ENCODE measurements at regions not wholly inside any gene's neighbourhood (a gene's known extent, or its start where the extent isn't known, plus 50 kb on each side); places are given as distances from the start of the nearest gene placed in this dataset.
A peak's percentile ranks its signal among the peaks of the same experiment; 100 is the strongest.

DNA sequence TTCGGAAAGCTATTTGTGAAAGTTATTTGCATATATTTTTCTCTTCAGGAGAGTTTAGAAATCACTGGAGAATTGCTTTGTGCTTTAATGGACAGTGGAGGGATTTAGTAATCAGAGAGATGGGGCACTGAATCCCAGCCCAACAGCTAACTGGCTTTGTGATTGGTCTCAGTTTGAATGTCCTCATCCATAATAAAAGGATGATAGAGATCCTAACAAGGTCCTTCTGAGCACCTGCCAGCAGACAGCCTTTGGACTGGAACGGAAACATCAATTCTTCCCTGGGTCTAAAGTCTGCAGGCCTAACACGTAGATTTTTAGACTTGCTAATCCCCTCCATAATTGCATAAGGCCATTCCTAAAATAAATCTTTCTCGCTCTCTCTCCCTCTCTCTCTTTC is 112.0 kb upstream of the ADAMTS5 start:
- DNase-seq (ENCODE audit: low read depth, low spot score): no peak

GRCh38 chr21:27077501-27077900 is 110.6 kb upstream of the ADAMTS5 start:
- no peak for DNase-seq (ENCODE audit: low read depth, low spot score)

DNA sequence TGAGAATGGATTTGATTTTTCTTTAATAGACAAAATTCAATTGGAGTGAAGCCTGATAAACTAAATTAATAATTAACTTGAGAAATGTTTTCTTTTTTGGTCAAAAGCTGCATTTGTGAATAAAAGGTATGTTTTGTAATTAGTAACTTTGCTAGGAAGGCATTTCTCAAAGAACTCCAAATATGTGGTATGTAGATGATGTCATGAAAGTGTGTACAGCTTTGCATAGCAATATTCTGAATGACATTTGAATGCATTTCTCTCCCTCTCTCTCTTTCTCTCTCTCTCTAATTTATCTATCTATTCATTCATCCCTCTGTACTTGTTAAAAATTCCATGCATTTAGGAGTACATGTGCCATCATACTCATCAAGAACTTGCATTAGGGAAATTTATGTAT is 109.1 kb upstream of the ADAMTS5 start:
- no peak for DNase-seq (ENCODE audit: low read depth, low spot score)

DNA sequence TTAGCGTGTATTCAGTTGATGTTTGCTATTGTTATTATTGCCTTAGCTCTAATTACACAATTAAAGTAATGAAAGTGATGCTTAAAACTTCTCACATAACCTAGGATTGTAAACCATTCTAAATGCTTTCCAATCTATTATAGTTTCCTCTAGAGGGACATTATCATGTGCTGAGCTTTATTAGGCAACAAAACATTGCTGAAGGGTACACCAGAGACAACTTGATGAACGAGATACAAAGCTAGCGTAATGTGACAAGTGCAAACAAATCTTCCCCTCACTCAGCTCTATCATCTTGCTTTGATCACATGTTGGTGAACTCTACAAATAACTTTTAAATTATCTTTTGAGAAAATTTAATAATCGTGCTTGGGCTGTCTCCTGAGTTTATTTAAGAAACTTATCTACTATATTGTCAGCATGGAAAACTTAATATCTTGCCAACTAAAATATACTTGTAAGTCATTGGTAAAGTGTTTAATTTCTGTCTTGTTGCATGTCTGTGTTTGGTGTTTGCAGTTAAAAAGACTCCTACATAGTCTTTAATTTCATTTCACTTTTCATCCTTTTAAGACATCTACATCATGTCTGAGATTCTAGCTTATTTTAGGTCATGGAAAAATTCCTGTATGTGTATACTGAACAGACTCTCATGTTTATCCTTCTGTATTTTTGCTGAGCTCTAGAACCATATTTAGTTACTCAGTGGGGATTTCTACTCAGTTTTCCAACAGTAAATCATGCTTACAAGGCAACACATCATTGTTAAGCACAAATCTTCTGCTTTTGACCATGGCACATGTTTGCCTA is 104.2 kb upstream of the ADAMTS5 start:
- no peak for DNase-seq (ENCODE audit: low read depth, low spot score)

- DNase-seq (ENCODE audit: low read depth, low spot score): no peak
These were observed 101.9 kb upstream of the ADAMTS5 start for GRCh38 chr21:27068811-27069210.

DNA sequence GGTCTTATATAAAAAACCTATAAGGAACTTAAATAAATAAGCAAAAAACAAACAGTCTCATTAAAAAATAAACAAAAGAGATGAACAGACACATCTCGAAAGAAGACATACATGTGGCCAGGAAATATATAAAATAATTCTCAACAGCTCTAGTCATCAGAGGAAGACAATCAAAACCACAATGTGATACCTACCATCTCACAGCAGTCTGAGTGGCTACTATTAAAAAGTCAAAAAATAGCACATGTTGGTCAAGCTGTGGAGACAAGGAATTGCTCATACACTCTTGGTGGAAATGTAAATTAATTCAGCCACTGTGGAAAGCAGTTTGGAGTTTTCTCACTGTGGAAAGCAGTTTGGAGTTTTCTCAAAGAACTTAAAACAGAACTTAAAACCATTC is 100.3 kb upstream of the ADAMTS5 start:
- no peak for DNase-seq (ENCODE audit: low read depth, low spot score)

DNA sequence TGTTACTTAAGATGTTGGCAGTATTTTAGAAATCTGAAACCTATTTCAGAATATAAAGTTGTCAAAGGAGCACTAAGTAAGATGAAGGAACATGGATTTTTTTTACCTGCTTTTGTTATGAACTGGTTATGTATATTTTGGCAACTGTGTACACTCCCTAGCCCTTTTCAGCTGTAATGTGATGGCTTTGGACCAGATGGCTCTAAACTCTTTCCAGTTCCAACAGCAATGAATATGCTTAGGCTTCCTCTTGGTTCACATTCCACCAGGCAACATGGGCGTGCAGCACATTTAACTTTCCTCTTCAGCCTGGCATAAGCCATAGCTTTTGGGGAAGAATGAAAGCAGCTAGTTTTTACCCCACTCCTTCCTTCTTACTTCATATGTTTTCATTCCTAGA is 95.6 kb upstream of the ADAMTS5 start:
- no peak for DNase-seq (ENCODE audit: low read depth, low spot score)

GRCh38 chr21:27061770-27062169 is 94.9 kb upstream of the ADAMTS5 start:
- DNase-seq (ENCODE audit: low read depth, low spot score): no peak

DNA sequence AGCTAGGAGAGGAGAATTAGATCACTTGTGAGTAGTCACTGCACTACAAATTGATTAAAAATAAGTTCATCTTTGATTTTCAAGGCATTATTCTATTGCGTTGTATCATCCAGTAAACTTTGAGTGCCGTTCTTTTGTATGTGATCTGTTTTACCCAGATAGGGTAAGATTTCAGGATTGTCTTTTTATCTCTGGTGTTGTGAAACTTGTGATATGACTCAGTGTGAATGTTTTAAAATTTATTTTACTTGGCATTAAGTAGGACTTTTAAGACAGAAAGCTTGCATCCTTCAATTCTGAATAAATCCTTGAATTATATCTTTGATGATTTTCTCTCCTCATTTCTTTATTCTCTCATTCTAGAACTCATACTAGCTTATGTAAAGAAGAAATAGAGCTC is 93.3 kb upstream of the ADAMTS5 start:
- DNase-seq (ENCODE audit: low read depth, low spot score): no peak

- DNase-seq (ENCODE audit: low read depth, low spot score): no peak
These were observed 92.1 kb upstream of the ADAMTS5 start for GRCh38 chr21:27058673-27059605.

GRCh38 chr21:27057997-27058396 is 91.1 kb upstream of the ADAMTS5 start:
- DNase-seq (ENCODE audit: low read depth, low spot score): no peak

DNA sequence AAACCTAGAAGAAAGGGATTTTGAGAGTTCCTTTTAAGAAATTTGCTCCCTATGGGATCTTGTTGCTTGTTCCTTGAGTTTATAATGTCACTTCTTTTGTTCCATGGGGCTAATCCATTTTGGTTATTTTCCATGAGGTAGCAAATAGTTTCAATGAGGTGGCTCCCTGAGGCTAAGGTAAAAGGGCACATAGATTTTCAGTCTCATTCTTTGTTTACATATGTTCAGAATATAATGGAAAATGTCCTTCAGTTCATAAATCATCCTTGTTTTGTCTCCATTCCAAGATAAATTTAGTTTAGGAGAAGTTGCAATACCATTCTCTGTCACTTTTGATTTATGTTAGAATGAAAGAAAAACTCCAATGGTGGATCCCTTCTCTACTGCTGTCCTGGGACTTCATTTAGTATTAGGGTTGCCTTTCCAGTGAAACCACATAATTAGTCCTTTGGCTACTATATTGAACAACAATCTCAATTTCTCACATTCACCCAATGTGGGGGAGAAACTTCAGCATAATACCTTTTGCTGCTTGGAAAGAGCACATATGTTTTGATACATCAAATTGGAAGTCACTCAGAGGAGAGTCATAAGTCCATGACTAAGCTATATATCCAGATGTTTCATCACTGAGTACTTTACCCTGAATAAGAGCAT is 80.9 kb upstream of the ADAMTS5 start:
- DNase-seq (ENCODE audit: low read depth, low spot score): no peak

DNA sequence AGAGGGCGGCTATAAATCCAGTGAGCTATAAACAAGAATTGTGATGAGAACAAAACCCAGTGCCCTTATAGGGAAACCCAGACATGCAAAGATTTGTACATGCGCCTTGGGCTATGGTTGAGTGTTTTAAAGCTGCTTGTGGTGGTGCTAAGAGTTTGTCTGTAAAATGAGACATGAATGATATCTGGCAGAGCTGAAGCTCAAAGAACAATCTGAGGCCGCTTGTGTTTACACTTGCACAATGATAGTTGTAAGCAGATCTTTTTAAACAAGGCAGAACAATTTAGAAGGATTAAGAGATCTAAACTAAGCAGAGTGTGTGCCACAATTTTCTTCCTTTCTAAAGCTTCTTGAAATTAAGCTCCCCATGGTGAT is 80.4 kb upstream of the ADAMTS5 start:
- no peak for DNase-seq (ENCODE audit: low read depth, low spot score)

GRCh38 chr21:27045281-27045985 is 78.5 kb upstream of the ADAMTS5 start:
- no peak for DNase-seq (ENCODE audit: low read depth, low spot score)

GRCh38 chr21:27043377-27043776 is 76.5 kb upstream of the ADAMTS5 start:
- DNase-seq (ENCODE audit: low read depth, low spot score): no peak

DNA sequence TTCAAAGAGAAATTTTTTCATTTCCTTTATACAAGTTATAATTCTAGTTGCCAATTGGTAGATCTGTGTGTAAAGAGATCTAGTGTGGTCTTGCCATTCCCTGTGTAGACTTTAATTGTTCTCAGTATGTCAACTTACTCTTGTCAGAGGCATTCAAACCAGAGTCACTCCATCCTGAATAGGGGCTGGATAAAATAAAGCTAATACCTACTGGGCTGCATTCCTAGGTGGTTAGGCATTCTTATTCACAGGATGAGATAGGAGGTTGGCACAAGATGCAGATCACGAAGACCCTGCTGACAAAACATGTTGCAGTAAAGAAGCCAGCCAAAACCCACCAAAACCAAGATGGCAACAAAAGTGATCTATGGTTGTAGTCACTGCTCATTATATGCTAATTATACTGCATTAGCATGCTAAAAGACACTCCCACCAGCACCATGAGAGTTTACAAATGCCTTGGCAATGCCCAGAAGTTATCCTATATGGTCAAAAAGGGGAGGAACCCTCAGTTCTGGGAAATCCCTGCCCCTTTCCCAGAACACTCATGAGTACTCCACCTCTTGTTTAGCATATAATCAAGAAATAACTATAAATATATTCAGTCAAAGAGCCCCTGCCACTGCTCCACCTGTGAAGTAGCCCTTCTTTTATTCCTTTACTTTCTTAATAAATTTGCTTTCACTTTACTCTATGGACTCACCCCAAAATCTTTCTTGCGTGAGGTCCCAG is 74.0 kb upstream of the ADAMTS5 start:
- DNase-seq (ENCODE audit: low read depth, low spot score): no peak

GRCh38 chr21:27036736-27037301 is 69.9 kb upstream of the ADAMTS5 start:
- DNase-seq (ENCODE audit: low read depth, low spot score): no peak

GRCh38 chr21:27035791-27036190 is 68.9 kb upstream of the ADAMTS5 start:
- no peak for DNase-seq (ENCODE audit: low read depth, low spot score)

- DNase-seq (ENCODE audit: low read depth, low spot score): no peak
These were observed 67.9 kb upstream of the ADAMTS5 start for GRCh38 chr21:27034796-27035195.

GRCh38 chr21:27033471-27033870 is 66.6 kb upstream of the ADAMTS5 start:
- DNase-seq (ENCODE audit: low read depth, low spot score): no peak

- peak; percentile 52 for DNase-seq (ENCODE audit: low read depth, low spot score)
These were observed 59.6 kb upstream of the ADAMTS5 start for GRCh38 chr21:27026501-27026900.

Data from iPS DF 19.7 (cell line).